ENCODE measurements at regions not wholly inside any gene's neighbourhood (a gene's known extent, or its start where the extent isn't known, plus 50 kb on each side); places are given as distances from the start of the nearest gene placed in this dataset.
"Not testable (repeated sequence)": the region's sequence is repeated elsewhere in the genome, so short reads cannot be mapped to it uniquely, and the experiment has no call there.

DNA sequence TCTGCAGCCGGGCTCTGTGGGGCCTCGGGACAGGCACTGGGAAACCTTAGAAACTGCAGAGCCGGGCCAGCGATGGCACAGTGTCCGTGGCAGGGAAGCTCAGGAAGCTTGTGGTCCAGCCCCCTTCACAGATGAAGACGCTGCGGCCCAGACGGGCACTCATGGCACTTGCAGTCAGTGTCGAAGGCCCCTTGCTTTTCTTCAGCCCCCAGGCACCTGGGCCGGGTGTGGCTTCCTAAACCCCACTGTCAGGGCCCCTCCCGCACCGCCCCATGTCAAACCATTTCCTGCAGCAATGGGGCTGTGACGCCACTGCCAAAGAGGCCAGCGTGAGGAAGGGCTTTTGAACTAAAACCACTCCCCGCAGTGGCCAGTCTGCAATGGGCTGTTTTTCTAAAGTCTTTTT, 164.0 kb downstream of the LAT start:
- DNase-seq (peak; percentile 61 to 75), ATAC-seq (ENCODE audit: low FRiP score in 2 of 2) (peak; percentile 43 to 61)
- Histone ChIP-seq H3K9me3 (no peaks in the 10 kb centered on the region), H3K27ac (peak overlapping the region in 2 of 4 donors; percentile 39 to 77), H3K27me3 (no peaks in the 10 kb centered on the region), H3K4me3 (no peak overlapping the region), H3K4me1 (peaks cover 0 to 19% (median 4%) of the 10 kb centered on the region in 4 donors), H3K36me3 (peaks cover 0 to 6% (median 0%) of the 10 kb centered on the region in 4 donors)
- 42 to 63% methylated on average over 1 to 11 of the region's 15 CpGs for WGBS, 2 donors
- no peak for TF ChIP-seq POLR2AphosphoS5 (IDR thresholded peaks at IDR 0.05)
- TF ChIP-seq POLR2A (IDR thresholded peaks at IDR 0.05) = no peak
- TF ChIP-seq CTCF (IDR thresholded peaks at IDR 0.05) = no peak
- no peak for TF ChIP-seq EP300 (IDR thresholded peaks at IDR 0.05)

DNA sequence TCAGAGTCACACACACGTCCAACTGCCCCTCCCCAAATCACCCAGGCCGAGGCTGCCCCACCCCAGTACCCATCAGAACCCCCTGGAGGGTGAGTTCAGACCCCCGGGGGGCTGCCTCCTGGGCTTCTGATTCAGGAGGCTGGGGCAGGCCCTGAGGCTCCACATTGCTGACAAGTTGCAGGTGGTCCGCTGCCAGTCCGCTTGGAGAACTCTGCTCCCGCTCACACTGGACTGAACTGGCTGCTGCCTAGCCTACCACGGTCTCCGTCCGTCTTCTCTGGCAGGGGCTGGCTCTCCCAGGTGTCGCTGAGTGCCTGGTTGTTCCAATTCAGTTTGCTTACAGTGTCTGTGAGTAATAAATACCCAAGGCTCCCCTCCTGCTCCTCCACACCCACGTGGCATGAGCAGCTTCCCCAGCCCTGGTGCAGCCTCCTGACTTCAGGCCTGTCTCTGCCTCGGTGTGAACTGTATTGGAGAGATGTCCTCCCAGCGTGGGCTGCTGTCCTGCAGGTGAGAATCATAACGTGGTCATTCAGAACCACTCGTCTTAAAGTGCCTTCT, 163.4 kb downstream of the LAT start:
- Histone ChIP-seq H3K4me3 (no peak overlapping the region), H3K36me3 (peaks cover 0 to 6% (median 0%) of the 10 kb centered on the region in 4 donors), H3K4me1 (peaks cover 0 to 19% (median under 1%) of the 10 kb centered on the region in 4 donors), H3K9me3 (no peaks in the 10 kb centered on the region), H3K27me3 (no peaks in the 10 kb centered on the region), H3K27ac (peak overlapping the region in 2 of 4 donors; percentile 39 to 77)
- DNase-seq (peak in 1 of 2 donors; percentile 29), ATAC-seq (ENCODE audit: low FRiP score in 2 of 2) (no peak)
- WGBS, 2 donors = 73 to 77% methylated on average over 4 to 10 of the region's 15 CpGs
- no peak for TF ChIP-seq CTCF (IDR thresholded peaks at IDR 0.05)
- TF ChIP-seq EP300 (IDR thresholded peaks at IDR 0.05) = no peak
- TF ChIP-seq POLR2AphosphoS5 (IDR thresholded peaks at IDR 0.05) = no peak
- no peak for TF ChIP-seq POLR2A (IDR thresholded peaks at IDR 0.05)

GRCh38 chr16:29147710-29148109, 162.9 kb downstream of the LAT start:
- not testable (repeated sequence) for DNase-seq

DNA sequence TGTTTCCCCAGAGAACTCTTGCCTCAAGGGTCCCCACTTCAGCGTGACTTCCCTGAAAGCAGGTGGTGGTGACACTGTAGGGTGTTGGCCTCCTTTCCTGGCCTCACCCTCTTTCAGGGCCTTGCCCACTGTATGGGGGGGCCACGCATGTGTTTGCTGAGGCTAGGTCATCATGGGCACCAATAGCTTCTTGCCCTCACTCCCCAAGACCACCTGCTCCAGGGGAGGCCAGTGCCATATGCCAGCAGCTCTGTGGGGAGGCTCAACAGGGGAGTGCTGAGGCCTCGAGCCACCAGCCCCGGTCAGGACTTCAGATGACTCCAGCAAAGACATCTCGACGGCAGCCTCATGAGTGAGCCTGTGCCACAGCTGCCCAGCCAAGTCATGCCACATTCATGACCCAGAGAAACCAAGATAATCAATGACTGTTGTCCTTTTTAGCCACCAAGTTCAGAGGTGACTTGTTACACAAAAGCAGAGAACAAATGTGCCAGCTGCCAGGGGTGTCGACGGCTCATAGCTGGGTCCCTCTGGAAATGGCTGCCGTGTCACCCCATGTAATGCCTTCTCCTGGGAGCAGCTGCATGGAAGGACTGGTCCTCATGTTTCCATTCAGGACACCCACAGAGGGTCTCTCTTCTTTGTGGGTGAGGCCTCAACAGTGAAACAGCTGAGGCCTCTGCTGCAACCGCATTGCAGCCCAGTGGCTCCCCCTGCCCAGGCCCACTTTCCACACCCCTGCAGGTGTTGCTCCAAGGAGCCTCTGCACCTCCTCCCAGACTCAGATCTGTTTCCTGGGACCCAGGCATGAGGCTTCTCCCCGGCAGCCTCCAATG, 162.2 kb downstream of the LAT start:
- H3K9me3 ChIP-seq; H3K27ac ChIP-seq; ATAC-seq (ENCODE audit: low FRiP score in 2 of 2); H3K27me3 ChIP-seq; H3K36me3 ChIP-seq; H3K4me3 ChIP-seq: not testable (repeated sequence)
- peaks cover 0 to 10% (median 0%) of the 10 kb centered on the region in 4 donors for H3K4me1 ChIP-seq
- DNase-seq = peak in 1 of 2 donors; percentile 29
- WGBS, 2 donors = 92 to 95% methylated on average over 4 to 7 of the region's 11 CpGs

More at GRCh38 chr16:29147710-29148109, 162.9 kb downstream of the LAT start:
- Histone ChIP-seq H3K4me1 (peaks cover 0 to 17% (median 0%) of the 10 kb centered on the region in 4 donors), H3K27ac (peak overlapping the region in 1 of 4 donors; percentile 77)
- 92% methylated on average over 8 to 9 of the region's 10 CpGs for WGBS, 2 donors
- H3K36me3 ChIP-seq, H3K27me3 ChIP-seq, H3K4me3 ChIP-seq, H3K9me3 ChIP-seq: not testable (repeated sequence)
- ATAC-seq (ENCODE audit: low FRiP score in 2 of 2) = peak in 1 of 2 donors; percentile 23

DNA sequence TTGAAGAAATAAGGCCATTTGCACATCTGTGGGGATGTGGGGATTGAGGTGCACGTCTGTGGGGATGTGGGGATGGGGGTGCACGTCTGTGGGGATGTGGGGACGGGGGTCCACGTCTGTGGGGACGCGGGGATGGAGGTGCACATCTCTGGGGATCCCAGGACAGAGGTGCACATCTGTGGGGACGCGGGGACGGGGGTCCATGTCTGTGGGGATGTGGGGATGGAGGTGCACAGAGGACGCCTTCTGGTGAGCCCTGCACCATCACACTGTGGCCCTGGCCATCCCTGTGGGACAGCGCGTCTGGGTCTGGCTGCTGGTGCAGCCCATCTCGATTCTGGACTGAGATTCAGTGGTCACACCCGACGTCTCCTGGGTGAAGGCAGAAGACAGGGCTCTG, 161.4 kb downstream of the LAT start:
- Histone ChIP-seq H3K4me1 (peaks cover 0 to 7% (median 0%) of the 10 kb centered on the region in 4 donors), H3K9me3 (no peaks in the 10 kb centered on the region), H3K27me3 (no peaks in the 10 kb centered on the region), H3K4me3 (no peak overlapping the region), H3K36me3 (peaks cover 0 to 6% (median 0%) of the 10 kb centered on the region in 4 donors), H3K27ac (no peak overlapping the region)
- DNase-seq (peak in 1 of 2 donors; percentile 55), ATAC-seq (ENCODE audit: low FRiP score in 2 of 2) (no peak)
- 93 to 94% methylated on average over 10 to 15 of the region's 15 CpGs for WGBS, 2 donors
- TF ChIP-seq CTCF (IDR thresholded peaks at IDR 0.05) = no peak
- no peak for TF ChIP-seq POLR2A (IDR thresholded peaks at IDR 0.05)
- TF ChIP-seq EP300 (IDR thresholded peaks at IDR 0.05) = no peak
- TF ChIP-seq POLR2AphosphoS5 (IDR thresholded peaks at IDR 0.05) = no peak

DNA sequence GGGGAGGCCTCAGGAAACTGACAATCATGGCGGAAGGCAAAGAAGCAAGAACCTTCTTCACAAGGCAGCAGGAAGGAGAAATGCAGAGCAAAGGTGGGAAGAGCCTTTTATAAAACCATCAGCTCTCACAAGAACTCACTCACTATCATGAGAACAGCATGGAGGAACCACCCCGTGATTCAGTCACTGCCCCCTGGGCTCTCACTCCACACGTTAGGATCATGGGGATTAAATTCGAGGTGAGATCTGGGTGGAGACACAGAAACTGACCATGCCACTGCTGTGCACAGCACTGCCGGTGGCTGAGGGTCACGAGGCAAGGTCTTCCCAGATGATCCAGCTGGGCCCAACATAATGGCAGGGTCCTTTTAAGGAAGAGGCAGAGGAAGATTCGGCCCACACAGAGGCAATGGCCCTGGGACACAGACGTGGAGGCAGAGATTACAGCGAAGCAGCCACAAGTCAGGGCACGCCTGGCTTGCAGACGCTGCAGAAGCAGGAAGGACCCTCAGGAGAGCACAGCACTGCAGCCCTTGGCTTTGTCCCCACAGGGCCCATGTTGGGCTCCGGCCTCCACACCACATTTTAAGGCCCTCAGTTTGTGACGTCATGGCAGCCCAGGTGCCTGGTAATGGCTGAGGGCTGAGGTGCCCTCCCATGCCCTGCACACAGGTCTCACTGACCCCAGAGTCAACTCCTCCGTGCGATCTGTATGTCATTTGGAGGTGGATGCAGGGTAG, 160.8 kb downstream of the LAT start:
- ATAC-seq (ENCODE audit: low FRiP score in 2 of 2); H3K36me3 ChIP-seq; H3K4me3 ChIP-seq; H3K9me3 ChIP-seq; H3K27ac ChIP-seq; H3K4me1 ChIP-seq; H3K27me3 ChIP-seq: not testable (repeated sequence)
- DNase-seq = peak in 1 of 2 donors; percentile 15
- 87 to 93% methylated on average over 10 to 12 of the region's 15 CpGs for WGBS, 2 donors

GRCh38 chr16:29145086-29145485, 160.2 kb downstream of the LAT start:
- 96 to 100% methylated on average over 1 to 12 of the region's 12 CpGs for WGBS, 2 donors
- not testable (repeated sequence) for ATAC-seq (ENCODE audit: low FRiP score in 2 of 2); H3K27me3 ChIP-seq; H3K36me3 ChIP-seq; H3K27ac ChIP-seq; H3K9me3 ChIP-seq; H3K4me1 ChIP-seq
- H3K4me3 ChIP-seq = peak overlapping the region in 1 of 4 donors; percentile 16
- DNase-seq = peak in 1 of 2 donors; percentile 49

DNA sequence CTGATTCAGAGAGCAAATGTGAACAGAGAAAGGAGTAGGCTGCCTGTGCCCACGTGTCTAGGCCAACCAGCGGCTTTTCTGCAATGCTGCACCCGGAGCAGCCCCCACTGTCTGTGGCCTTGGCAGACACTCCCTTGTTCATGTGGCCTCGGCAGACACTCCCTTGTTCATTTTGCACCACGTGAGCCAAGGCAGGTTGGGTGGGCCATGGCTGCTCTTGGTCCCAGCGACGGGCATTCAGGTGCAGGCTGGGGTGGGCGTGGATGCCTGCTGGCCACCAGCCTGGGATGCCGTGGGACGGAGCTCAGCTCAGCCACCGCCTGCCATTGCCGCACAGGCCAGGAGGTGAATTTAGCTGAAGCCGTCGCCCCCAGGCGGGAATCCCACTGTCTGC, 159.8 kb downstream of the LAT start:
- DNase-seq = peak in 1 of 2 donors; percentile 73
- peak overlapping the region in 1 of 4 donors; percentile 16 for H3K4me3 ChIP-seq
- not testable (repeated sequence) for H3K9me3 ChIP-seq; H3K27ac ChIP-seq; ATAC-seq (ENCODE audit: low FRiP score in 2 of 2); H3K27me3 ChIP-seq; H3K36me3 ChIP-seq; H3K4me1 ChIP-seq
- WGBS, 2 donors = 85 to 95% methylated on average over 3 to 15 of the region's 15 CpGs
